Fibroblast of villous mesenchyme (primary cell): ENCODE measurements at regions not wholly inside any gene's neighbourhood (a gene's known extent, or its start where the extent isn't known, plus 50 kb on each side); places are given as distances from the start of the nearest gene placed in this dataset.
A peak's percentile ranks its signal among the peaks of the same experiment; 100 is the strongest.

ENCODE experiments used
- DNase-seq: peaks from one replicate; pipeline ENCODE4 v3.0.0-alpha.2; 2010; ENCODE audit warnings: low read depth
- H3K4me3 ChIP-seq: 2 replicates; pipeline ENCODE4 v1.5.1; 2011; ENCODE audit warnings: low read depth, mild to moderate bottlenecking, low read length
- TF ChIP-seq, protein P1 (sequence below): IDR thresholded peaks from 2 replicates; pipeline ENCODE4 v1.5.1; 2012; ENCODE audit warnings: low read depth, mild to moderate bottlenecking, low read length; ENCODE audit not compliant: insufficient read depth

DNA sequence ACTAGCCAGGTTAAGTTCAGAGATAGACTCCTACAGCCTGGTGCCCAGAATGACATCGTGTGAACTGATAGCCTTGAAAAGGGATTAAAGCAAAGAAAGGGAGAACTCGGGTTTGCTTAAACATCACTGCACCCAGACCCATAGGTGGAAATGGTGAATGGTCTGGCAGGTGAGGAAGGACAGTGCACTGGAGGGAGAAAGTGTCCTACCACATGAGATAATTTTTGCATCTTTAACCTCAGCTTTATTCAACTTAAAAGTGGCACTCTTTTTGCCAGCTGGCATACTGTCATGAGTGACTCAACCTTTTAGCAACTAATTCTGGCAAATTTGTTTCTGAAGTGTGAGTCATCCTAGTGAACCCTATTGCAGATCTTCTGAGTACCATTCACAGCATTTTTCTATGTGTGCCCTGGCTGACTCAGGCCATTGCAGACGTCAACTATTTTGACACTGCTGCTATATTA lies 53.0 kb upstream of the DAPP1 start:
- TF ChIP-seq, protein P1, sequence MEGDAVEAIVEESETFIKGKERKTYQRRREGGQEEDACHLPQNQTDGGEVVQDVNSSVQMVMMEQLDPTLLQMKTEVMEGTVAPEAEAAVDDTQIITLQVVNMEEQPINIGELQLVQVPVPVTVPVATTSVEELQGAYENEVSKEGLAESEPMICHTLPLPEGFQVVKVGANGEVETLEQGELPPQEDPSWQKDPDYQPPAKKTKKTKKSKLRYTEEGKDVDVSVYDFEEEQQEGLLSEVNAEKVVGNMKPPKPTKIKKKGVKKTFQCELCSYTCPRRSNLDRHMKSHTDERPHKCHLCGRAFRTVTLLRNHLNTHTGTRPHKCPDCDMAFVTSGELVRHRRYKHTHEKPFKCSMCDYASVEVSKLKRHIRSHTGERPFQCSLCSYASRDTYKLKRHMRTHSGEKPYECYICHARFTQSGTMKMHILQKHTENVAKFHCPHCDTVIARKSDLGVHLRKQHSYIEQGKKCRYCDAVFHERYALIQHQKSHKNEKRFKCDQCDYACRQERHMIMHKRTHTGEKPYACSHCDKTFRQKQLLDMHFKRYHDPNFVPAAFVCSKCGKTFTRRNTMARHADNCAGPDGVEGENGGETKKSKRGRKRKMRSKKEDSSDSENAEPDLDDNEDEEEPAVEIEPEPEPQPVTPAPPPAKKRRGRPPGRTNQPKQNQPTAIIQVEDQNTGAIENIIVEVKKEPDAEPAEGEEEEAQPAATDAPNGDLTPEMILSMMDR: no peak
- H3K4me3 ChIP-seq: no peak overlapping the region

DNA sequence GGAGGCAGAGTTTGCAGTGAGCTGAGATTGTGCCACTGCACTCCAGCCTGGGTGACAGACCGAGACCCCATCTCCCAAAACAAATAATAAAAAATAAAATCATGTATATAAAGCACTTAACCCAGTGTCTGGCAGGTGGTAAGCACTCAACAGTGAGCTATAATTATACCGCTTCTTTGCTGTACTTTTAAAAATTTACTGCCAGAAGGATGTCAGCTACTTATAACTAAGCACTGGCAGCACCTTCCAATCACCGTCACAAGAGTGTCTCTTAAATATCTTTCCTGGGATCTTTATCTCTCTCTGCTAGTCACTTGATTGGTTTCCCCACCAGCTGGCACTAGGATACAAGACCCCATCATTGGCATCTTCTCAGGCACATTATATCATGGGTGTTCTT lies 53.9 kb upstream of the DAPP1 start:
- TF ChIP-seq, protein P1: no peak
- no peak overlapping the region for H3K4me3 ChIP-seq
- no peak for DNase-seq

More for the DNA sequence above, 53.0 kb upstream of the DAPP1 start:
- DNase-seq: peak; percentile 41

DNA sequence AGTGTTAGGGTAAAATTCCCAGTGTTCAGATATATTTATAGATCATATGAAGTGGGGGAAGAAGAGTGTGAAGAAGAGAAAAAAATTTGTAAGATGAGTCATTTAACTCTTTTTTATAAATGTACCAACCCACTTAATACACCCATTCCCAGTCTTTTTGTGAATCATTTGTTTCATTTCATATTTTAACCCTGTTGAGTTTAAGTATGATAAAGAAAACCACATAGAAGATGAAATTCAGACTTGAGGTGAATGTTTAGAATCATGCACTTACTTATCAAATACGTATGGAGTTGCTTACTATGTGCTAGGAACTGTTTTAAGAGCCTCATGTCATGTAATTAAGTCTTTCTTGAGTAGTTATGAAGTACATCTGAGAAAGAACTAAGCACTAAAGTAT lies 56.6 kb upstream of the DAPP1 start:
- no peak for DNase-seq
- no peak overlapping the region for H3K4me3 ChIP-seq
- TF ChIP-seq, protein P1: no peak

DNA sequence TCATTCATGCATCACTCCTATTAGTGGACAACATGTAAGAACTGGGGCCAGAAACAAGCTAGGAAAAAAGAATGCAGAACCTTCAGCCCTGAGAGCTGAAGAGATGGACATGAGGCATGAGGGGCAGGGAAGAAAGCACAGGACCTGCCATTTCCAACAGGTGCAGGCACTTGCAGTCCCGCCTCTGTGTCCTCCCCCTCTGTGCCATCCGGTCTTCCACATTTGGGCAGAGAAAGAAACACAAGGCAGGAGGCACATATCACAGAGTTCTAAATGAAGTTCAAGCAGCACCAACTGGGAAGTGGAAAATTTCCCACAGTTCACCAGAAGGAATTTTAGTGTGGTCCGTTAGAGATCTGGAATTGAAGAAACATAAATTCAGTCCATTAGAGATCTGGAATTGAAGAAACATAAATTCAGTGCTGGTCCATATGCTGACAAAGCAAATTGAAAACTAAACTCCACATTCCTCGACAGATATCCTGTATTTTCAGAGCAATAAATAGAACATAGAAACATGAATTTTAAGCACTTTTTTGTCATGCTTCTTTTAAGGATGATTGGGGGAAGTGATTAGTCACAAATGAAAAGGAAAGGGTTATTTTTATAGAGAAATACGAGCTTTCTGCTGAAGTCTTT lies 57.2 kb upstream of the DAPP1 start:
- DNase-seq: no peak
- TF ChIP-seq, protein P1: no peak
- H3K4me3 ChIP-seq: no peak overlapping the region

DNA sequence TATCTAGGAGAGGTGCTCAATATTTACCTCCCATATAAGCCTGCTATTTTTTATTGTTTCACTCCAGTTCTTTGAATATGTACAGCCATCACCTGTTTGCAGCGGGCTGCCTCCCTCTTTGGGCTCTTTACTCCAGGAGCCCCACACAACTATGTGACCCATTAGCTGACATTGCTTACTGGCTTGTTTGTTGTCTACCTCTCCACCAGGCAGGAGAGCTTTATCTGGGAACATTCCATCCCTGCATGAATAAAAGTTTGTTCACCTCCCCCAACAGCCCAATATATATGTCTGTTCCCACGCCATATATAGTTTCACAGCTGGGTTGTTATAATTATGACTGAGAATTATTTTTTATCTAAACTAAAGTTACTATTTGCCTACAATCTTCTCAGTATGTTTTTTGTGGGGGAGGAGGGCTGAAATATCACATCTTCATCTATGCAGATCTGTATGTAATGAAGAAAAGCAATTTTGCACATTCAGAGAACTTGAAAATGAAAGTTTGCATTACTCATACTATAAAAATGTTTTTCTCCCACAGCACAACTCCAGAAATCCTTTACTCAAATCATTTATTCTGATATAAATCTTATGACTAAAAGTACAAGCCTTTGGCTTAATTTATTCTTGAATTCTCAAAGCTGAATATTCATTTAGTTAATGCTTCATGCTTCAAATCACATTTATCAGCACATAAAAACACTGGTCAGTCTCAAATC lies 61.2 kb upstream of the DAPP1 start:
- TF ChIP-seq, protein P1: no peak
- no peak for DNase-seq
- H3K4me3 ChIP-seq: no peak overlapping the region

DNA sequence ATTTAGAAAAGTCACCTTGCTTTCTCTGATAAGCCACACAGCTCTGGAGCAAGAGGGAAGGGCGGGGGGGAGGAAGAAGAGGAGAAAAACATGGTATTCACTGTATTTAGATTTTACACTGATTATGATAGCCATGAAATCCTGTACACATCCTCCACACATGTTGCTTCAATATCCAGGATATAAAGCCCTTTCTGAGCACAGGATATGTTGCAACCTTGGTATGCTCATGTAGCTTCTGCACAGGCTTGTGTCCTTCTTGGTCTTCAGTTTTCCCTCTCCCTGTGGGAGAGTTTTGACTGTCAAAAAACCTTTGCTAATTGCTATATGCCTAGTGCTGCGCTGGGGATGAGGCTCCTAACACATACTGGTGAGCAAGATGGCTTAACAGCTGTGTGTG lies 61.9 kb upstream of the DAPP1 start:
- no peak overlapping the region for H3K4me3 ChIP-seq
- no peak for DNase-seq
- TF ChIP-seq, protein P1: no peak
